K562 (cell line): ENCODE measurements at regions not wholly inside any gene's neighbourhood (a gene's known extent, or its start where the extent isn't known, plus 50 kb on each side); places are given as distances from the start of the nearest gene placed in this dataset.

ENCODE experiments used
- ATAC-seq: fragments of 200-7000 bp; cut with Tn5 transposase; 3 replicates; pipeline ENCODE4 v1.9.1; 2020; ENCODE audit warnings: moderate library complexity
- BruUV-seq: library from RNA; stranded (reverse); fragments of 400-500 nt; replicated peaks from 2 replicates; lab custom pipeline; 2021; lab: Mats Ljungman, UMichigan
- CTCF ChIA-PET: fragments of 300-600 bp; formaldehyde crosslinking; extraction: SDS; loops from one replicate; lab custom pipeline; 2021; ENCODE audit warnings: low intra/inter-chr PET ratio; lab: Yijun Ruan, JAX
- POLR2A ChIA-PET: fragments of 300-600, 350-650 bp; sonication (Branson Sonifier 250); formaldehyde crosslinking; extraction: SDS; loops from one replicate; lab custom pipeline; 2021; ENCODE audit warnings: antibody characterized with exemption, inconsistent platforms; lab: Yijun Ruan, JAX
- DNase-seq, 4 experiments: peaks; one replicate each; pipeline versions ENCODE4 v3.0.0 to v3.0.0-alpha.2; 2011 to 2018; ENCODE audit warnings: low spot score in 3 of 4, mixed read lengths in 3 of 4; ENCODE audit errors: extremely low read depth in 1 of 4
- FAIRE-seq: peaks from 2 replicates; lab custom pipeline; 2011; peaks lifted over from hg19 to GRCh38; lab: Jason Lieb, UNC
- H2AFZ ChIP-seq: 2 replicates; pipeline ENCODE4 v1.6.0; 2011; ENCODE audit warnings: low read depth, low read length, control low read depth, inconsistent platforms
- H3K27ac ChIP-seq: fragments of 200-600 bp; 3 replicates; pipeline ENCODE4 v1.8.0; 2011; ENCODE audit warnings: low read depth, mild to moderate bottlenecking, control low read depth, inconsistent platforms, low read length, moderate library complexity, mixed read lengths; ENCODE audit errors: extremely low read depth
- H3K27me3 ChIP-seq, 2 experiments: fragments of 300-600 bp in 1 of 2; 2 replicates in 1 of 2; 3 replicates in 1 of 2; pipeline versions ENCODE4 v1.6.0 to v1.8.0; 2011; ENCODE audit warnings: inconsistent platforms in 2 of 2, low read length in 2 of 2, mild to moderate bottlenecking in 1 of 2, mixed read lengths in 1 of 2, moderate library complexity in 1 of 2; ENCODE audit not compliant: control insufficient read depth in 2 of 2, insufficient read depth in 2 of 2
- H3K36me3 ChIP-seq: fragments of 300-600 bp; 3 replicates; pipeline ENCODE4 v1.8.0; 2011; ENCODE audit warnings: mild to moderate bottlenecking, low read length, inconsistent platforms; ENCODE audit not compliant: control insufficient read depth, insufficient read depth
- H3K4me1 ChIP-seq, 2 experiments: fragments of 200-600 bp in 1 of 2; replicated peaks in 1 of 2; 2 replicates in 1 of 2; 3 replicates in 1 of 2; pipeline versions ENCODE4 v1.5.1 to v1.8.0; 2011; ENCODE audit warnings: inconsistent platforms in 2 of 2, low read length in 2 of 2, mild to moderate bottlenecking in 1 of 2, mixed read lengths in 1 of 2, moderate library complexity in 1 of 2; ENCODE audit not compliant: control insufficient read depth in 2 of 2, insufficient read depth in 2 of 2
- H3K4me2 ChIP-seq: 2 replicates; pipeline ENCODE4 v1.6.1; 2011; ENCODE audit warnings: low read length, control low read depth, inconsistent platforms, mixed read lengths; ENCODE audit not compliant: insufficient read depth
- H3K4me3 ChIP-seq: fragments of 200-600 bp; sonication (generic), shearing (Covaris generic); 2 replicates; pipeline ENCODE4 v1.5.1; 2016; ENCODE audit warnings: control low read depth, inconsistent platforms
- H3K79me2 ChIP-seq: fragments of 200-600 bp; 3 replicates; pipeline ENCODE4 v1.8.0; 2011; ENCODE audit warnings: low read length, inconsistent platforms; ENCODE audit not compliant: control insufficient read depth, insufficient read depth
- H3K9ac ChIP-seq, 2 experiments: 2 replicates each; pipeline versions ENCODE4 v1.6.0 to v1.6.1; 2011; ENCODE audit warnings: low read depth in 2 of 2, low read length in 2 of 2, control low read depth in 1 of 2, inconsistent platforms in 1 of 2, mild to moderate bottlenecking in 1 of 2, mixed read lengths in 1 of 2; ENCODE audit not compliant: insufficient read depth in 1 of 2
- H3K9me1 ChIP-seq: one replicate; pipeline ENCODE4 v1.6.0; 2011; ENCODE audit warnings: inconsistent platforms, mild to moderate bottlenecking, low read length, moderate library complexity; ENCODE audit not compliant: control insufficient read depth, insufficient read depth
- H3K9me3 ChIP-seq: replicated peaks from 2 replicates; pipeline ENCODE4 v1.5.1; 2011; ENCODE audit warnings: low read depth, low read length, inconsistent platforms; ENCODE audit not compliant: control insufficient read depth, insufficient read depth
- H4K20me1 ChIP-seq: replicated peaks from 2 replicates; pipeline ENCODE4 v1.6.1; 2011; ENCODE audit warnings: low read length, inconsistent platforms, mixed read lengths; ENCODE audit not compliant: control insufficient read depth, insufficient read depth
- JUND ChIP-seq, 2 experiments: IDR thresholded peaks; 2 replicates in 1 of 2; 3 replicates in 1 of 2; pipeline ENCODE4 v1.6.1; 2011; ENCODE audit warnings: borderline replicate concordance in 2 of 2, low read depth in 2 of 2, low read length in 2 of 2, improper control_type of control experiment in 1 of 2, missing biosample characterization in 1 of 2, missing genetic modification characterization in 1 of 2, missing genetic modification reagents in 1 of 2
- RBM34 ChIP-seq: fragments of 200-400 bp; formaldehyde crosslinking; IDR thresholded peaks from 2 replicates; pipeline ENCODE4 v1.6.1; 2018; ENCODE audit warnings: low read length, borderline replicate concordance; ENCODE audit not compliant: insufficient read depth
- ZNF384 ChIP-seq: IDR thresholded peaks from 2 replicates; pipeline ENCODE4 v1.6.1; 2012; ENCODE audit warnings: low read depth, low read length, improper control_type of control experiment
- WGBS: fragments of 100-300 bp; shearing (Covaris generic); methylation state at CpG from one replicate; pipeline ENCODE4 v1.1.6; 2016; ENCODE audit warnings: low coverage, mixed read lengths; ENCODE audit not compliant: insufficient coverage; ENCODE audit errors: missing lambda C conversion rate; 5-methylcytosine and 5-hydroxymethylcytosine counted together
- in situ Hi-C: fragments of 300-500 bp; cut with MboI; formaldehyde crosslinking; loops from 4 replicates; pipeline ENCODE4 v1.15.0; 2018; ENCODE audit warnings: inconsistent platforms, mixed read lengths
- intact Hi-C: fragments of 100-400 bp; cut with micrococcal nuclease; formaldehyde crosslinking; loops from 2 replicates; pipeline ENCODE4 v1.14.2; 2022
- TF ChIP-seq, protein P1 (sequence below): sonication (generic); IDR thresholded peaks from 2 replicates; pipeline ENCODE4 v1.6.1; 2016
- TF ChIP-seq, protein P2 (sequence below): fragments of 250-450 bp; sonication (Bioruptor Pico); IDR thresholded peaks from 2 replicates; pipeline ENCODE4 v1.8.0; 2022; ENCODE audit warnings: moderate library complexity, mild to moderate bottlenecking, inconsistent platforms

DNA sequence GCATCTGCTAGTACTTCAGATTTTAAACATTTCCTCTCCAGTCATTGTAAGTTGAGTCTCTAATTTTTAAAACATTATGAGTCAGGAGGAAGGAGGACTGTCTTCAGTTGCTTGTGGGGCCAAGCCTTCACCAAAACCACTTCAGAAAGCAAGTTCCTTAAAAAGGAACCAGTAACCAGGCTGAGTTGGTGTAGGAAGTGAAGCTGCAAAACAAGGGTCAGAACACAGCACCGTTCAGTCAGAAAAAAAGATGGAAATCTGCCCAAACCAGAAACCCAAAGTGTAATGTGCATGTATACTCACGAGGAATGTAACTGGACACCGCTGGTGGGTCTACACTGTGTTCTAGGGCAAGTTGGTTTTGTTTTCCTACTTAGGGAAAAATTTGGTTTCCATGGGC is 402.1 kb downstream of the SETD4 start:
- in situ Hi-C loops: no loop called here
- ATAC-seq (no peak), FAIRE-seq (no peak)

More for the DNA sequence above, 402.1 kb downstream of the SETD4 start:
- no peaks in the 10 kb centered on the region for H3K4me1 ChIP-seq
- peaks cover 14 to 20% of the 10 kb centered on the region in 2 experiments; a peak in 3 of 5 replicates for H3K27me3 ChIP-seq
- intact Hi-C loops: no loop called here
- TF ChIP-seq JUND (IDR thresholded peaks at IDR 0.05; ENCODE audit: borderline replicate concordance, low read depth, low read length) (no peak), JUND (tag; IDR thresholded peaks at IDR 0.05; ENCODE audit: borderline replicate concordance, low read depth, low read length) (no peak), RBM34 (no peak), ZNF384 (no peak)
- TF ChIP-seq, protein P1, sequence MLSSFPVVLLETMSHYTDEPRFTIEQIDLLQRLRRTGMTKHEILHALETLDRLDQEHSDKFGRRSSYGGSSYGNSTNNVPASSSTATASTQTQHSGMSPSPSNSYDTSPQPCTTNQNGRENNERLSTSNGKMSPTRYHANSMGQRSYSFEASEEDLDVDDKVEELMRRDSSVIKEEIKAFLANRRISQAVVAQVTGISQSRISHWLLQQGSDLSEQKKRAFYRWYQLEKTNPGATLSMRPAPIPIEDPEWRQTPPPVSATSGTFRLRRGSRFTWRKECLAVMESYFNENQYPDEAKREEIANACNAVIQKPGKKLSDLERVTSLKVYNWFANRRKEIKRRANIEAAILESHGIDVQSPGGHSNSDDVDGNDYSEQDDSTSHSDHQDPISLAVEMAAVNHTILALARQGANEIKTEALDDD: no peak
- TF ChIP-seq, protein P2, sequence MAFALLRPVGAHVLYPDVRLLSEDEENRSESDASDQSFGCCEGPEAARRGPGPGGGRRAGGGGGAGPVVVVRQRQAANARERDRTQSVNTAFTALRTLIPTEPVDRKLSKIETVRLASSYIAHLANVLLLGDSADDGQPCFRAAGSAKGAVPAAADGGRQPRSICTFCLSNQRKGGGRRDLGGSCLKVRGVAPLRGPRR (CRISPR knock-in tag): no peak
- TF ChIP-seq, all 486 proteins: peak for 0
- H3K36me3 ChIP-seq: no peaks in the 10 kb centered on the region
- no peaks in the 10 kb centered on the region for H3K9me3 ChIP-seq
- no peaks in the 10 kb centered on the region for H4K20me1 ChIP-seq
- no peak for DNase-seq
- POLR2A ChIA-PET: no interaction called here
- H3K4me2 ChIP-seq: no peak overlapping the region
- H3K9ac ChIP-seq: no peak overlapping the region
- no peaks in the 10 kb centered on the region for H3K79me2 ChIP-seq
- BruUV-seq: no TSS peak
- 2% methylated on average over 3 of the region's 3 CpGs for WGBS
- H3K4me3 ChIP-seq: no peak overlapping the region
- CTCF ChIA-PET: no interaction called here
- no peak overlapping the region for H3K27ac ChIP-seq
- H3K9me1 ChIP-seq: no peaks in the 10 kb centered on the region
- no peak overlapping the region for H2AFZ ChIP-seq
